GM23248 (cell line): ENCODE measurements at regions not wholly inside any gene's neighbourhood (a gene's known extent, or its start where the extent isn't known, plus 50 kb on each side); places are given as distances from the start of the nearest gene placed in this dataset.

ENCODE experiments used
- DNase-seq: peaks from one replicate; pipeline ENCODE4 v3.0.0-alpha.2; 2015
- H2AFZ ChIP-seq: fragments of 200-600 bp; sonication (generic); 2 replicates; pipeline ENCODE4 v1.6.1; 2016; ENCODE audit warnings: antibody characterized with exemption
- H3F3A ChIP-seq: fragments of 200-600 bp; sonication (generic); 2 replicates; pipeline ENCODE4 v1.6.1; 2016; ENCODE audit warnings: mild to moderate bottlenecking, antibody characterized with exemption, mixed run types; ENCODE audit not compliant: insufficient read depth
- H3K27ac ChIP-seq: fragments of 200-600 bp; sonication (generic); 2 replicates; pipeline ENCODE4 v1.5.1; 2016; ENCODE audit warnings: mild to moderate bottlenecking
- H3K27me3 ChIP-seq: fragments of 200-600 bp; sonication (generic); replicated peaks from 2 replicates; pipeline ENCODE4 v1.6.1; 2016; ENCODE audit warnings: mild to moderate bottlenecking; ENCODE audit not compliant: insufficient read depth
- H3K36me3 ChIP-seq: fragments of 200-600 bp; sonication (generic); 2 replicates; pipeline ENCODE4 v1.6.1; 2016; ENCODE audit warnings: low read depth, mild to moderate bottlenecking
- H3K4me1 ChIP-seq: fragments of 200-600 bp; sonication (generic); 2 replicates; pipeline ENCODE4 v1.6.1; 2016; ENCODE audit warnings: mild to moderate bottlenecking; ENCODE audit not compliant: insufficient read depth
- H3K4me2 ChIP-seq: fragments of 200-600 bp; sonication (generic); one replicate; pipeline ENCODE4 v1.6.1; 2016; ENCODE audit warnings: mild to moderate bottlenecking; ENCODE audit not compliant: unreplicated experiment
- H3K4me3 ChIP-seq: fragments of 200-600 bp; sonication (generic); 2 replicates; pipeline ENCODE4 v1.5.1; 2016; ENCODE audit warnings: mild to moderate bottlenecking
- H3K79me2 ChIP-seq: fragments of 200-600 bp; sonication (generic); 2 replicates; pipeline ENCODE4 v1.6.1; 2016; ENCODE audit warnings: mild to moderate bottlenecking; ENCODE audit not compliant: insufficient read depth
- H3K9ac ChIP-seq: fragments of 200-600 bp; sonication (generic); 2 replicates; pipeline ENCODE4 v1.6.1; 2016; ENCODE audit warnings: mild to moderate bottlenecking
- H3K9me2 ChIP-seq: fragments of 200-600 bp; sonication (generic); 2 replicates; pipeline ENCODE4 v1.6.1; 2016; ENCODE audit warnings: mixed run types, mild to moderate bottlenecking, moderate library complexity; ENCODE audit not compliant: insufficient read depth
- H3K9me3 ChIP-seq: fragments of 200-600 bp; sonication (generic); one replicate; pipeline ENCODE4 v1.6.1; 2017; ENCODE audit warnings: low read depth
- H4K20me1 ChIP-seq: fragments of 200-600 bp; sonication (generic); 2 replicates; pipeline ENCODE4 v1.6.0; 2016; ENCODE audit not compliant: insufficient read depth
- EZH2 ChIP-seq: fragments of 200-600 bp; sonication (generic); IDR thresholded peaks from 2 replicates; pipeline ENCODE4 v1.6.1; 2018; ENCODE audit warnings: antibody characterized with exemption, mild to moderate bottlenecking; ENCODE audit not compliant: insufficient read depth, poor library complexity, severe bottlenecking
- EZH2phosphoT487 ChIP-seq: fragments of 200-600 bp; sonication (generic); IDR thresholded peaks from 2 replicates; pipeline ENCODE4 v1.6.1; 2018; ENCODE audit warnings: antibody characterized with exemption, moderate library complexity, mild to moderate bottlenecking, low read depth; ENCODE audit not compliant: insufficient read depth
- WGBS, 2 experiments: methylation state at CpG; one replicate each; pipeline ENCODE4 v1.1.6; 2015 to 2017; ENCODE audit warnings: low lambda C conversion rate in 2 of 2, low coverage in 1 of 2; ENCODE audit errors: missing lambda C conversion rate in 2 of 2; 5-methylcytosine and 5-hydroxymethylcytosine counted together
- in situ Hi-C: fragments of 300-500 bp; cut with MboI; formaldehyde crosslinking; loops from 2 replicates; pipeline ENCODE4 v1.15.0; 2020

- no peak for DNase-seq
- Histone ChIP-seq H3K4me1 (no peaks in the 10 kb centered on the region), H3K79me2 (no peaks in the 10 kb centered on the region), H3K27ac (no peak overlapping the region), H3K4me2 (no peak overlapping the region), H4K20me1 (no peaks in the 10 kb centered on the region), H3K4me3 (no peak overlapping the region), H3F3A (no peaks in the 10 kb centered on the region), H3K9me3 (no peaks in the 10 kb centered on the region), H3K9ac (no peak overlapping the region), H2AFZ (no peak overlapping the region), H3K9me2 (no peaks in the 10 kb centered on the region), H3K27me3 (no peaks in the 10 kb centered on the region), H3K36me3 (no peaks in the 10 kb centered on the region)
- TF ChIP-seq EZH2 (no peak), EZH2phosphoT487 (no peak)
- in situ Hi-C loops, result no loop called here
- whole genome bisulfite sequencing, 2 experiments, result 31 to 34% methylated on average over 11 of the region's 11 CpGs
Observed at GRCh38 chr6:8831366-8832152, 396.2 kb upstream of the SLC35B3 start.

GRCh38 chr6:8830794-8831193 lies 395.4 kb upstream of the SLC35B3 start:
- Histone ChIP-seq H3K36me3 (no peaks in the 10 kb centered on the region), H3K4me2 (no peak overlapping the region), H3K9me2 (no peaks in the 10 kb centered on the region), H3K9me3 (no peaks in the 10 kb centered on the region), H3K79me2 (no peaks in the 10 kb centered on the region), H3K27me3 (no peaks in the 10 kb centered on the region), H3K4me1 (no peaks in the 10 kb centered on the region), H3K4me3 (no peak overlapping the region), H4K20me1 (no peaks in the 10 kb centered on the region), H2AFZ (no peak overlapping the region), H3F3A (no peaks in the 10 kb centered on the region), H3K9ac (no peak overlapping the region), H3K27ac (no peak overlapping the region)
- in situ Hi-C loops, result no loop called here
- WGBS, 2 experiments, result 0 to 8% methylated on average over 1 of the region's 1 CpG
- no peak for DNase-seq
- no peak for TF ChIP-seq EZH2
- TF ChIP-seq EZH2phosphoT487, result no peak

- H3K27ac ChIP-seq, result no peak overlapping the region
- no peaks in the 10 kb centered on the region for H3K4me1 ChIP-seq
- no peaks in the 10 kb centered on the region for H3K79me2 ChIP-seq
- no peak overlapping the region for H3K9ac ChIP-seq
- no peak overlapping the region for H3K4me2 ChIP-seq
- H3K9me3 ChIP-seq, result no peaks in the 10 kb centered on the region
- no peak overlapping the region for H2AFZ ChIP-seq
- H3F3A ChIP-seq, result no peaks in the 10 kb centered on the region
- in situ Hi-C loops, result no loop called here
- H3K4me3 ChIP-seq, result no peak overlapping the region
- H3K27me3 ChIP-seq, result no peaks in the 10 kb centered on the region
- WGBS, 2 experiments, result 21 to 26% methylated on average over 5 of the region's 5 CpGs
- no peak for TF ChIP-seq EZH2phosphoT487
- TF ChIP-seq EZH2, result no peak
- no peaks in the 10 kb centered on the region for H4K20me1 ChIP-seq
- no peak for DNase-seq
- H3K36me3 ChIP-seq, result no peaks in the 10 kb centered on the region
- H3K9me2 ChIP-seq, result no peaks in the 10 kb centered on the region
Observed at GRCh38 chr6:8829796-8830195, 394.5 kb upstream of the SLC35B3 start.

GRCh38 chr6:8829296-8829695 lies 394.0 kb upstream of the SLC35B3 start:
- H3K79me2 ChIP-seq, result no peaks in the 10 kb centered on the region
- no peak overlapping the region for H3K9ac ChIP-seq
- no peak for DNase-seq
- H3K36me3 ChIP-seq, result no peaks in the 10 kb centered on the region
- H3K4me2 ChIP-seq, result no peak overlapping the region
- 44 to 50% methylated on average over 4 of the region's 4 CpGs for WGBS, 2 experiments
- TF ChIP-seq EZH2phosphoT487, result no peak
- no peak overlapping the region for H3K27ac ChIP-seq
- H3K27me3 ChIP-seq, result no peaks in the 10 kb centered on the region
- no peak overlapping the region for H2AFZ ChIP-seq
- H3K4me1 ChIP-seq, result no peaks in the 10 kb centered on the region
- no peaks in the 10 kb centered on the region for H4K20me1 ChIP-seq
- H3K4me3 ChIP-seq, result no peak overlapping the region
- H3F3A ChIP-seq, result no peaks in the 10 kb centered on the region
- H3K9me2 ChIP-seq, result no peaks in the 10 kb centered on the region
- in situ Hi-C loops, result no loop called here
- no peaks in the 10 kb centered on the region for H3K9me3 ChIP-seq

- H3K9me3 ChIP-seq, result no peaks in the 10 kb centered on the region
- H3K27me3 ChIP-seq, result no peaks in the 10 kb centered on the region
- no peak overlapping the region for H2AFZ ChIP-seq
- no peaks in the 10 kb centered on the region for H3K36me3 ChIP-seq
- H3K4me3 ChIP-seq, result no peak overlapping the region
- no peaks in the 10 kb centered on the region for H3K4me1 ChIP-seq
- in situ Hi-C loops, result no loop called here
- WGBS, 2 experiments, result 46 to 47% methylated on average over 4 of the region's 4 CpGs
- H4K20me1 ChIP-seq, result no peaks in the 10 kb centered on the region
- H3K79me2 ChIP-seq, result no peaks in the 10 kb centered on the region
- no peak for DNase-seq
- no peaks in the 10 kb centered on the region for H3F3A ChIP-seq
- TF ChIP-seq EZH2, result no peak
- no peak for TF ChIP-seq EZH2phosphoT487
- no peak overlapping the region for H3K27ac ChIP-seq
- H3K4me2 ChIP-seq, result no peak overlapping the region
- no peaks in the 10 kb centered on the region for H3K9me2 ChIP-seq
- no peak overlapping the region for H3K9ac ChIP-seq
Observed at GRCh38 chr6:8828376-8828775, 393.0 kb upstream of the SLC35B3 start.
